ENCODE measurements at regions not wholly inside any gene's neighbourhood (a gene's known extent, or its start where the extent isn't known, plus 50 kb on each side); places are given as distances from the start of the nearest gene placed in this dataset.

- H3K4me3 ChIP-seq (replicated peaks; ENCODE audit: low read depth, low read length), result no peak overlapping the region
These were observed 580.0 kb downstream of the RNF144A start for GRCh38 chr2:7497178-7497577.

GRCh38 chr2:7499018-7499417 is 581.8 kb downstream of the RNF144A start:
- Histone ChIP-seq H3K36me3 (ENCODE audit: control insufficient read depth, insufficient read depth, low read length) (no peaks in the 10 kb centered on the region), H3K27me3 (replicated peaks; ENCODE audit: control insufficient read depth, insufficient read depth, low read length) (no peaks in the 10 kb centered on the region), H3K4me3 (replicated peaks; ENCODE audit: low read depth, low read length) (no peak overlapping the region)
- TF ChIP-seq CTCF (IDR thresholded peaks at IDR 0.05; ENCODE audit: insufficient read depth, low read length, poor library complexity, severe bottlenecking), result no peak
- DNase-seq (ENCODE audit: extremely low read depth, insufficient read length), result no peak

More at GRCh38 chr2:7497178-7497577, 580.0 kb downstream of the RNF144A start:
- H3K36me3 ChIP-seq (ENCODE audit: control insufficient read depth, insufficient read depth, low read length), result no peaks in the 10 kb centered on the region
- no peak for DNase-seq (ENCODE audit: extremely low read depth, insufficient read length)
- no peaks in the 10 kb centered on the region for H3K27me3 ChIP-seq (replicated peaks; ENCODE audit: control insufficient read depth, insufficient read depth, low read length)
- no peak for TF ChIP-seq CTCF (IDR thresholded peaks at IDR 0.05; ENCODE audit: insufficient read depth, low read length, poor library complexity, severe bottlenecking)

- no peaks in the 10 kb centered on the region; the same call in 1 of the 2 replicates for H3K27me3 ChIP-seq (replicated peaks; ENCODE audit: control insufficient read depth, insufficient read depth, low read length)
- no peak overlapping the region for H3K4me3 ChIP-seq (replicated peaks; ENCODE audit: low read depth, low read length)
- TF ChIP-seq CTCF (IDR thresholded peaks at IDR 0.05; ENCODE audit: insufficient read depth, low read length, poor library complexity, severe bottlenecking), result no peak
- H3K36me3 ChIP-seq (ENCODE audit: control insufficient read depth, insufficient read depth, low read length), result no peaks in the 10 kb centered on the region
- no peak for DNase-seq (ENCODE audit: extremely low read depth, insufficient read length)
These were observed 585.1 kb downstream of the RNF144A start for GRCh38 chr2:7502336-7502735.

- no peaks in the 10 kb centered on the region; the same call in 1 of the 2 replicates for H3K27me3 ChIP-seq (replicated peaks; ENCODE audit: control insufficient read depth, insufficient read depth, low read length)
- no peak overlapping the region for H3K4me3 ChIP-seq (replicated peaks; ENCODE audit: low read depth, low read length)
- no peak for DNase-seq (ENCODE audit: extremely low read depth, insufficient read length)
- H3K36me3 ChIP-seq (ENCODE audit: control insufficient read depth, insufficient read depth, low read length), result no peaks in the 10 kb centered on the region
- no peak for TF ChIP-seq CTCF (IDR thresholded peaks at IDR 0.05; ENCODE audit: insufficient read depth, low read length, poor library complexity, severe bottlenecking)
These were observed 591.2 kb downstream of the RNF144A start for GRCh38 chr2:7508296-7508943.

GRCh38 chr2:7510353-7510752 is 593.1 kb downstream of the RNF144A start:
- Histone ChIP-seq H3K36me3 (ENCODE audit: control insufficient read depth, insufficient read depth, low read length) (no peaks in the 10 kb centered on the region), H3K27me3 (replicated peaks; ENCODE audit: control insufficient read depth, insufficient read depth, low read length) (no peaks in the 10 kb centered on the region; the same call in 1 of the 2 replicates), H3K4me3 (replicated peaks; ENCODE audit: low read depth, low read length) (no peak overlapping the region)
- no peak for DNase-seq (ENCODE audit: extremely low read depth, insufficient read length)
- TF ChIP-seq CTCF (IDR thresholded peaks at IDR 0.05; ENCODE audit: insufficient read depth, low read length, poor library complexity, severe bottlenecking), result peak; percentile 20

GRCh38 chr2:7513834-7514233 is 596.6 kb downstream of the RNF144A start:
- no peaks in the 10 kb centered on the region for H3K36me3 ChIP-seq (ENCODE audit: control insufficient read depth, insufficient read depth, low read length)
- H3K27me3 ChIP-seq (replicated peaks; ENCODE audit: control insufficient read depth, insufficient read depth, low read length), result no peaks in the 10 kb centered on the region
- no peak for DNase-seq (ENCODE audit: extremely low read depth, insufficient read length)
- no peak overlapping the region for H3K4me3 ChIP-seq (replicated peaks; ENCODE audit: low read depth, low read length)
- TF ChIP-seq CTCF (IDR thresholded peaks at IDR 0.05; ENCODE audit: insufficient read depth, low read length, poor library complexity, severe bottlenecking), result no peak
